GM12873 (cell line): ENCODE measurements at regions not wholly inside any gene's neighbourhood (a gene's known extent, or its start where the extent isn't known, plus 50 kb on each side); places are given as distances from the start of the nearest gene placed in this dataset.

Experiments
- CTCF ChIP-seq: IDR thresholded peaks from 2 replicates; pipeline ENCODE4 v1.5.1; 2012; ENCODE audit warnings: low read depth, mild to moderate bottlenecking, moderate library complexity, low read length, control low read depth; ENCODE audit not compliant: insufficient read depth; ENCODE audit errors: missing control alignments

DNA sequence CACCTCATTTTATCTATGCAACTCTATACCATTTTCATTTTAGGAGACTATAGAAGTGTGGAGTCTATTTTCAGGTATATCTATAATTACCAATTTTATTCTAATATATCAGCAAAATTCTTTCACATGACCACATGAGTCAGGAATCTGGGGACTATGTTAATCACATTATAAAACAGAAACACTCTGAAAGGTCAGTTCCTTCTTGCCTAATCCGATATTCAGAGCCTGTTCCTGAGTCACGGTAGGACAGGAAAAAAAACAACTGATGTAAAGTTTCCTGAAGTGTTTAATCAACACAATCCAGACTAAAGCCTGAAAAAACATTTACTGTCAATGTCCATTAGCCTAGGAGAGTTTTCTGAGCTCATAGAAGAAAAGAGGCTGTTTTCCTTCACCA is 1902.3 kb downstream of the NCAM2 start:
- TF ChIP-seq CTCF: no peak

- no peak for TF ChIP-seq CTCF
Measured at GRCh38 chr21:22903851-22904250, 1905.6 kb downstream of the NCAM2 start.

DNA sequence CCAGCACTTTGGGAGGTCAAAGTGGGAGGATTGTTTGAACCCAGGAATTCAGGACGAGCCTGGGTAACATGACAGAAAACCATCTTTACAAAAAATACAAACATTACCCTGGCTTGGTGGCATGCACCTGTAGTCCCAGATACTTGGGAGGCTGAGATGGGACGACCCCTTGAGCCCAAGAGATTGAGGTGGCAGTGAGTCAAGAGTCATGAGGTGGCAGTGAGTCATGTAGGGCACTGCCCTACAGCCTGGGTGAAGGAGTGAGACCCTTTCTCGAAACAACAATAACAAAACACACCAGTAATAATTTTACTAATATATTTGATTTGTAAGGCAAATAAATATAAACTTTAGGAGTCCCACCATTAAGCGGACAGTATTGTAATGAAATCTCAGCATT is 1906.2 kb downstream of the NCAM2 start:
- TF ChIP-seq CTCF: no peak

- TF ChIP-seq CTCF: no peak
Measured at GRCh38 chr21:22925032-22925431, 1926.8 kb downstream of the NCAM2 start.

DNA sequence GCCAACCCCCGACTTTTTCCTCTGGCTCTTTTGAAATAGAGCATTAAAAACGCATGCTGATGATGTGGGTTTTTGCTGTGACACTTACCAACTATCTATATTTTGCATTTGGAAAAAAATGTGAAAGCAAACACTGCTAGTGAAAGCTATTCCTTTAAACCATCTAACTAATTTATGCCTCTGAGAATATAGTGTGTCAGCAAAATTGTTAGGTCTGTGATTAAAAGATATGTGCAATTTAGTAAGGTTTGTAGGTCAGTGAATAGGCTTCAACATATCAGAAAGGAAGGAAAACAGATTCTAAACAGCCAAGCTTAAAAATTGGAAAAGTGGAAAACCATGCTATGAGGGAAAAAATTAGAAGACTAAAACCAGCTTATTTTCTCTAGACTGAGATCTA is 1929.3 kb downstream of the NCAM2 start:
- TF ChIP-seq CTCF: no peak

GRCh38 chr21:22941779-22942490 is 1943.7 kb downstream of the NCAM2 start:
- TF ChIP-seq CTCF: no peak

DNA sequence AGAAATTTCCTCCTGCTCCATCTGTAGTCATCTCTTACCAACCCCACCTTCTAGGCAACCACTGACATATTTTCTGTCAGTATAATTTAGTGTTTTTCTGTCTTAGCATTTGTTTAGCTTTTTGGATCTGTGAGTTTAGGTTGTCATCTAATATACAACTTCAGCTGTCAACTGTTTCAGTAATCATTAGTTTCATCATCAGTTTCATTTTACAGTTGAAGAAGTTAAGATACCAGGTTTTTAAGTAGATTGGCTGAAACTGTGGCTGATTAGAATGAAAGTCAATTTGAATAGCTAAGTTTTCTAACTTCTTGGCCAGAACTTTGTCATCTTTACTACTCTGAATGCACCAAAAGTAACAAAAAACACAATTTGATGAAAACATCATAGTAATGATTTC is 1957.3 kb downstream of the NCAM2 start:
- no peak for TF ChIP-seq CTCF
